HCEC 1CT (cell line): ENCODE measurements at regions not wholly inside any gene's neighbourhood (a gene's known extent, or its start where the extent isn't known, plus 50 kb on each side); places are given as distances from the start of the nearest gene placed in this dataset.
"Not testable (repeated sequence)": the region's sequence is repeated elsewhere in the genome, so short reads cannot be mapped to it uniquely, and the experiment has no call there.

Experiments used
- DNase-seq: peaks from one replicate; pipeline ENCODE4 v3.0.0-alpha.2; 2017

GRCh38 chr2:121818546-121818945 lies 63.1 kb downstream of the TSN start:
- DNase-seq: no peak

DNA sequence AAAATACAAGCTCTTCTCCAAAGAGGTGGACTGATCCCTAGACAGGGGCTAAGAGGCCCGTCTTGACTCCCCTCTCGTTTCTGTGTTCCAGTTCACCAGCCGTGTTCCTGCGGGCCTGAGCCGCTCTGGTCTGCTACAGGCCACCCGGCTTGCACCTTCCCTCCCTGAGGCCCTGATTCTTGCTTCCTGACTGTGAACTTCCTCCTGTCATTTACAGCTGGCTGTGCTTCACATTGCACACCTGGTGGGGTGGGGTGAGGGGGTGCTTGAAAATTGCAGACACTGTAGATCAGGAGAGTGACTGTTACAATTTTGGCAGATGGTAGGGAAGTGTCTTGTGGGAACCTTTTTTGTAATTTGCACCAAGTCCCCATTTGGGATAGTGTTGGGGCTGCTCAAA lies 64.4 kb downstream of the TSN start:
- DNase-seq: no peak

DNA sequence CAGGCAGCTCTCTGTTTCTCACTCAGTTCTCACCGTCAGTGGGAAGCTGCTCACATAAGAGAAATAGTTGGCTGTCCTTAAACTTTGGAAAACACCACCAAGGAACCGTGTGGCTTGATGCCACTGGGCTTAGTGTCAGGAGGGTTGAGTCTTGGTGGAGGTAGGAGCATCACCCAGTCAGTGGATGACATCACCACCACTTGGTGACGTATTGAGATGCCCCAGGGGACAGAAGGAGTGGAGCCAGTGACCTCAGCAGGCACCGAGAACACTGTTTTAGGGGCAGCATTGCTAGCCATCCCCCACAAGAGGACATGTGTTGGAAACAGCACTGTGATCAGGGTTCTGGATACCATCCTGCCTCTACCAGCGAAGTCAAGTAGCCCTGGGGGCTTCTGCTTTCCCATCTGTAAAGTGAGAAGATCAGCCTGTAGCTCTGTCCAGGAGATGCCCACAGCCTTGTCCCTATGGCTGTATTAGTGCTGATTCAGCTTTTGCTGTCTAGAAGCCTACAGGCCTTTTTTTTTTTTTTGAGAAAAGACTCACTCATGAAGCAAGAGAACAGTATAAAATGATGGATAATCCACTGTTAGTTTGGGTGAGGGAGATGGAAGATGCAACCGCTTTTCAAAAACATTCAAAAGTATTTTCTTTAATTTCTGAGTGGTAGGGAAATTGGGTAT lies 66.2 kb downstream of the TSN start:
- no peak for DNase-seq

DNA sequence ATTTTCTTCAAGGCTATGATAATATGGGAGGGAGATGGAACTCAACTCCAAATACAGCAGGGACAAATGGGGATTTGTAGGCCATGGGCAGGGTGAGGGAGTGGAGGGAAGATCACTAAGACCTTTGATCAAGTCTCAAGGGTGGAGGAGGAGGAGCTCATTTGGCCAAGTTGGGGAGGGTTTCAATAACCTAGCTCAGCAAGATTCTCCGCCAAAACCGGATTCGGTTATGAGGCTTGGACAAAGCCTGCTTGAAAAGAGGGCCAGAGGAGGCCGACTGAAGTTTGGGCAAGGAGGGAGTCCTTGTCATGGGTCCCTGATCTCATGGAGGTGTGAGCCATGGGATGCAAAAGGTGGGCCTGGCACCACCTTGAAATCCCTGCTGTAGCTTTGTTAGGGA lies 68.8 kb downstream of the TSN start:
- DNase-seq: no peak

DNA sequence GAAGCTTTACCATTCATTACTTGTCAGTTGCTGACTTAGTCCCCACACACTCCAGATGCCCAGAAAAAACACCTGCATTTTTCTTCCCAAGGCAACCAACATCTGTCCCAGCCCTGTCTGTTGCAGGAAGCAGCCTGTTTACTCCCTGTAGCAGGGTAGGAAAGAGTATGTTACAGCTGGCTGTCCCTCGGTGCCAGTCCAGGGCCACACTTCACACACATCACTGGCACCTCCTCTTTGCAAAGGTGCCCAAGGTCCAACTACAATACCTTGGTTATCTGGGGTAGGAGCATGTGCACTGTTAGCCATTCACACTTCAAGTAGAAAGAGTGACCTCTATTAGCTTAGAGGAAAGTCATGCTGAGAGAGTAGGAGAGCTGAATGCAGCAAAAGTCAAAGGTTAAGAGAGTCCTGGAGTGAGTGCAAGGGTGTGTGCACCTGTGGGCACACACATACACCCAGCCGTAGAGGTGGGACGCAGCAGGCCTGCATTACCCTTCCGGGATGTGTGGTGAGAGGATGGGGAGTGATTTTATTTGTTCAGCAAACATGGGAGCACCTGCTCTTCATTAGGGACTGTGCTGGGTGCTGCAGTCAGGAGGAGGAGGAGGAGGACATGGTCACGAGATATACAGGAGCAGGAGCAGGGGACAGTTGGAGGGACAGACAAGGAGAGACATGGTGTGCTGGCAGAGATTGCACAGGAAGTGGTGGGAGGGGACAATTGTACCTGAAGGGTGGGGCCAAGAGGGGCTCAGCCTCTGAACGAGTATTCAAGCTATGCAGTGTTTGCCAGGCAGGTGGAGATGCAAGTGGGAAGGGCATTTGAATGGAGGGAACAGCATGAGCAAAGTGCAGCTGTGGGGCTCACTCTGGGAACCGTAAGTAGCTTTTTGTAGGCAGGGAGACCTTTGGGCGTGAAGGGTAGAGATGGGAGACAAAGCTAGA lies 69.8 kb downstream of the TSN start:
- DNase-seq: no peak

- no peak for DNase-seq
Observed at GRCh38 chr2:121826036-121826435, 70.6 kb downstream of the TSN start.

GRCh38 chr2:121828281-121828731 lies 72.9 kb downstream of the TSN start:
- no peak for DNase-seq

DNA sequence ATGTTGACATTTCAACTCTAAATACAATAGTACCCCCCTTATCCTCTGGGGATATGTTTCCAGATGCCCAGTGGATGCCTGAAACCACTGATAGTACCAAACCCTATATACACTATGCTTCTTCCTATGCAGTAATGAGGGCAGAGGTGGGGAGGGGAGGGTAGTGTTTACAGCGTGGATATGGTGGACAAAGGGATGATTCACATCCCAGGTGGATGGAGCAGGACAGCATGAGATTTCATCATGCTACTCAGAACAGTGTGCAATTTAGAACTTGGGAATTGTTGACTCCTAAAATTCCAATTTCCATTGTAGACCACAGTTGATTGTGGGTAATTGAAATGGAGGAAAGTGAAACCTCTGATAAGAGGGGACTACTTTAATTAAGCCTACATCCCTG lies 75.4 kb downstream of the TSN start:
- DNase-seq: no peak

DNA sequence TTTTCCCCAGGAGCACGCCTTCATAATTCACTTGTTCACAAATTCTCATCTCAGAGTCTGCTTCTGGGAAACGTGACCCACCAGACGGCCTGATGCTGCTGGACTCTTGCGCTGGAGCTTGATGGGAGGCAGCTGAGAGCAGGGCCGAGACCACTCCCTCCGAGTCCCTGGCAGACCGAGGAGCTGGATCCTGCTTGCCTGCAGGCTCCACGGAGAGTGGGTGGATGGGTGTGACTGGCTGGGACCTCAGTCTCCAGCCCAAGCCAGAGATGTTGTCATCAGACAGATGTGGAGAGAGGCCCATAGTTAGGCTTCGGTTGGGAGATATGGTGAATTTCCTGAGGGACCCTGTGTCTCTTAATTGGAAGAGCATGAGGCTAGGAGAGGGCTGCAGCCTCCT lies 76.4 kb downstream of the TSN start:
- no peak for DNase-seq

DNA sequence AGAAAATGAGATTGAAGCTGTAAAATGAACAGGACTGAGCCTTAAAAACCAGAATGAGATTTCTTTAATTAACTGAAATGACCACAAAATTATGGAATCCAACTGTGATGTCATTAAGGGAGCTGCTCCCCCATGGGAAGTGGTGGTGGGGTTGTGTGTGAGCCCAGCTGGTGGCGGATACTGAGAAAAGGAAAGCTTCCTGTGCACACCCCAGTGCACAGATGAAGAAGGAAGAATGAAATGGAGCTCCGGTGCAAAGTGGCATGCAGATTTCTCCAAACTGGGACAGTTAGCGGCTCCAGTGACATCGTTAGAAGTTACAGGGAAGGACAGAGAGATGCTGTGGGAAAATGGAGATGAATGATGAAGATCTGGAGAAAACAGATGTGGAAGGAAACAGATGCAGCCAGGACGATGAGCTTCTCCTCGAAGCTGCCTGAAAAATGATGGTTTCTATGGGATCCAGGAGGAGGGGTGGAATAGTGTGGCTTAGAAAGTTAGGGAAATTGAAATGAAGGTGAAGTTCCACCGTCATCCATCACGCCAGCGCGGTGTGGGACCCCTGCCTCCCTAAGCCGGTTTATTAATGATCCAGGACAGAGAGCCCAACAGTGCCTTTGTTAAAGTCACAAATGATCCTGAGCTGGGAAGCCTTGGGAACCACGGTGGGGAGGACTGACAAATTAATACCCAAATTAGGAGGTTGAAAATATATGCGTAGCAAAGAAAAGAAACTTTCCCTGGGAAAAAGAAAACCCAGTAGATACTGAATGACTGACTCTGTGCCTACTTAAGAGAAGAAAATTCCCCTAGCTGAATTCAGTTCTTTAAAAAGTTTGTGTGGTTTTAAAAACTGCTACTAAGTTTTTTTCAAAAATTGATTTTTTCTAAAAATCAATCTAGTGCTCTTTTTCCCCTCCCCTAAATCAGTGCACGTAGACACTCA lies 77.2 kb downstream of the TSN start:
- no peak for DNase-seq

DNA sequence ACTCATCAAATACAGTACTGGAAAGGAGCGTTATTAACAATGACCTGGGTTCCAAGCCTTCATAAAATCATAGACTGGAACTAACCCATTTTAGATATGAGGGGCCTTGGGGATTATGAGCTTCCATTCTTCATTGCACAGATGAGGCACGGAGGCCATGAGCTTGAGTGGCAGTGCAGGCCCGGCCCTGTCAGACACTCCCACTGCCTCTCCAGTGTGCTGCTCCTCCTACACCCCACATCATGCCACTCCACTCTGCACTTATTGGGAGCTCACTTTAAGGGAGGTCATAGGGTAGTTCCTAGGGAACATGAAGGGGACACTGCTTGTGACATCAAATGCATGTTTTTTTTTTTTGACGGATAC lies 77.9 kb downstream of the TSN start:
- DNase-seq: no peak

GRCh38 chr2:121836611-121837010 lies 81.2 kb downstream of the TSN start:
- DNase-seq: no peak

DNA sequence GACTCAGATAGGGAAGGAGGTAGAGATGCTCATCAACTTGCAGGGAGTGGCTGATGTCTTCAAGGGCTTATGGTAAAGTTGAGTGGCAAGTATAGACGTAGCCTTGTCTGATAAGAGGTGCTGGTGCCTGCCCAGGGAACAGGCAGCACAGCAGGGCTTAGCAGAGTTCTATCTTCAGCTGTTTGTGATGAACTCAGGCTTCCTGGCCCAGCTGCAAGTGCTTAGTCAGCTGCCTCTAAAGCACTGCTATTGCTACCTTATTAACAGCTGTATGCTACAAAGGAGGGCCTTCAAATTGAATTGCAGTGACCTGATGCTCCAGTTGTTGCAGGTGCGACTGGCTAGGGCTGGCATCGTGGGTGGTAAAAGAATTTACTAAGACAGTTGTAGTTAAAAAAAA lies 82.1 kb downstream of the TSN start:
- DNase-seq: no peak

DNA sequence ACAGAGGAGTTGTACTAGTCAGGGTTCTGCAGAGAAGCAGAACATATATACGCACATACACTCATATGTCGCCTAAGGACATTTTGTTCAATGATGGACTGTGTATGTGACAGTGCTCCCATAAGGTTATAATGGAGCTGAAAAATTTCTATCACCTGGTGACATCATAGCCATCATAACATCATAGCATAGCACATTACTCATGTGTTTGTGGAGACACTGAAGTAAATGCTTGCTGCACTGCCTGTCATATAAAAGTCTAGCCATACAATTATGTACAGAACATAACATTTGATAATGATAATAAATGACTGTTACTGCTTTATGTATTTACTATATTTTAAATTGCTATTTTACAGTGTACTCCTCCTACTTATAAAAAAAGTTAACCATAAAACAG lies 83.1 kb downstream of the TSN start:
- no peak for DNase-seq

- DNase-seq: no peak
Observed at GRCh38 chr2:121839584-121839983, 84.1 kb downstream of the TSN start.

DNA sequence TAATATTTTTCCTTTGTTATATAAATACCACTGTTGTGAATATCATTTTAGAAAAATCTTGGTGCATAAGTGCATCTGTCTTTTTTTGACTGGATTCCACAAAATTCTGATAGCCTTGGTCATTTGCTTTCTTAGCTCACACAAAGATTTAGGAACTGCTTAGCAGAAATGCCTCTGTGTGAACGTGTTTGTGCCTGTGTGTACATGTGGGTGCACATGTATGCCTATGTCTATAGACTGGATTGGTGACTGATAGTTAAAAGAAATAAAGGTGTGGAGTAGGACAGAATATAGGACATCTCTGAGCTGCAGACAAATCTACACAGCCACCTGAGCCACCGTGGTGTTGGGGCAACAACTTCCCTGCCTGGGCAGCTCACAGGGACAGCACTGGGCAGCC lies 93.8 kb downstream of the TSN start:
- no peak for DNase-seq

DNA sequence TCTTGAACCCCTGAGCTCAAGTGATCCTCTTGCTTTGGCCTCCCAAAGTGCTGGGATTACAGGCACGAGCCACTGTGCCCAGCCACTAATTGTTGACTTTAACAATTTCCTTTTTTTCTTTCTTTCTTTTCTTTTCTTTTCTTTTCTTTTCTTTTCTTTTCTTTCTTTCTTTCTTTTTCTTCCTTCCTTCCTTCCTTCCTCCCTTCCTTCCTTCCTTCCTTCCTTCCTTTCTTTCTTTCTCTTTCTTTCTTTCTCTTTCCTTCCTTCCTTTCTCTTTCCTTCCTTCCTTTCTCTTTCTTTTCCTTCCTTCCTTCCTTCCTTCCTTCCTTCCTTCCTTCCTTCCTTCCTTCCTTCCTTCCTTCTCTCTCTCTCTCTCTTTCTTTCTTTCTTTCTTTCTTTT lies 97.7 kb downstream of the TSN start:
- not testable (repeated sequence) for DNase-seq

DNA sequence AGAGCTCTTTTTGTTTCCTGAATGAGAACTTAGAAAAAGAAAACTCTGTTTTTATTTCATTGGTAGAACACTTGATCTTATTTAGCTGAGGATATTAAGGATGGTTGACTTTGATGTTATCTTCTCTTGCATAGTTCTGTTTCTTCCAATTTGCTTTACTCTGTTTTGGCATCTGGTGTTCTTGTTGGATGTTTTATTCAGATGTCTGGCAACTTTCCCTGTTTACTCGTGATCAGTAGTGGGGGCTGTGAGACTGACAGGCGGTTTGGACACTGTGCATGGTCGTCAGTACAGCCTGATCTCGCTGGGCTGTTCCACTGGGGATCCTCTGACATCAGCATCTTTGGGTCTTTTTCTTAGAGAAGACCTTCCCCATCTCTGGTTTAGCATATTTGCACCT lies 100.1 kb downstream of the TSN start:
- DNase-seq: no peak

DNA sequence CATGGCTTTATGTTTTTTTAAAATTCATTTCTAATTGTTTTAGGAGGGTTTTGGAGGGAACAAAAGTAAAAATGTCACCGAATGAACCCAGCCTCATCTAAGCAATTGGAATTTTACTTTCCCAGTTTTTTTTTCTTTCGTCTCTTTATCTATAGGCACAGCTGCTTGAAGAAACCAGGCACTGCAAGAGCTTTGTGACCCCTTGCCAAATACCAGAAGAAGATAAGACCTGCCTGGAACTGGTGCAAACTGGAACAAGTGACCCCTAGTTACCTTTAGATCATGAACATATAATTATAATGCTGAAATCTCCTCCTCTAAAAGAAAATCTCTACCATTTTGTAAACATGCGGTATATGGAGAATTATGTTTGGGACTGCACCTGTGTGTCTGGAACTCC lies 100.9 kb downstream of the TSN start:
- DNase-seq: no peak

- peak; percentile 55 for DNase-seq
Observed at GRCh38 chr2:121858369-121858768, 102.9 kb downstream of the TSN start.

DNA sequence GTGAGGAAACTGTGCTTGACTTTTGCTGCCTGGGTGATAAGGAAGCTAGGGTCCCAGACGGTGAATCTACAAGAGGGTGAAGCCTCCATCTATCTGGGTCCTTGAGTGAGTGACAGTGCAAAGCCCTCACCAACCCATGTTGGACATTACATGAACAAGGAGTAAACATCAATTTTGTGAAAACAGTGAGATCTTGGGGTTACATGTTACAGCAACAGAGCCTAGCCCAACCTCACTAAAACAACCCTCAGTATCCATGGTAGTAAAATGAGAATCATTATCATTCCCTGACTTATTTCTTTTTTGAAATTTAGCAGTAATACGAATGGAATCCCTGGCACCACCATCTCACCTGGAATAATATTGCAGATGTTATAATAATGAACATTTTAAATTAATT lies 103.4 kb downstream of the TSN start:
- DNase-seq: no peak

GRCh38 chr2:121860033-121860757 lies 104.7 kb downstream of the TSN start:
- DNase-seq: peak; percentile 94
